Progenitor cell of endocrine pancreas (in vitro differentiated cells): ENCODE measurements at regions not wholly inside any gene's neighbourhood (a gene's known extent, or its start where the extent isn't known, plus 50 kb on each side); places are given as distances from the start of the nearest gene placed in this dataset.

ENCODE experiments used
- DNase-seq: peaks from one replicate; pipeline ENCODE4 v3.0.0; 2021; ENCODE audit warnings: low spot score; ENCODE audit not compliant: unreplicated experiment
- H3K27ac Mint-ChIP-seq: 2 replicates; pipeline ENCODE4 v1.8.0; 2021; ENCODE audit warnings: mild to moderate bottlenecking, moderate library complexity, mixed read lengths
- H3K27me3 Mint-ChIP-seq: 2 replicates; pipeline ENCODE4 v1.8.0; 2021; ENCODE audit warnings: mixed read lengths
- H3K36me3 Mint-ChIP-seq: 2 replicates; pipeline ENCODE4 v1.8.0; 2022; ENCODE audit warnings: mixed read lengths; ENCODE audit not compliant: insufficient read depth
- H3K4me1 Mint-ChIP-seq: 2 replicates; pipeline ENCODE4 v1.8.0; 2021; ENCODE audit warnings: low read depth, mixed read lengths
- H3K4me3 Mint-ChIP-seq: 2 replicates; pipeline ENCODE4 v1.8.0; 2021; ENCODE audit warnings: low read depth, mild to moderate bottlenecking, moderate library complexity, mixed read lengths
- H3K9me3 Mint-ChIP-seq: 2 replicates; pipeline ENCODE4 v1.8.0; 2021; ENCODE audit warnings: low read depth, mixed read lengths
- CTCF ChIP-seq: fragments of 200-600 bp; sonication (generic); IDR thresholded peaks from one replicate; pipeline ENCODE4 v1.5.0; 2021; ENCODE audit warnings: antibody characterized with exemption, mild to moderate bottlenecking; ENCODE audit not compliant: unreplicated experiment

GRCh38 chr2:8448824-8449556 lies 232.9 kb upstream of the ID2 start:
- H3K4me3 Mint-ChIP-seq = no peak overlapping the region
- H3K9me3 Mint-ChIP-seq = peaks cover 10% of the 10 kb centered on the region
- no peak for TF ChIP-seq CTCF
- peaks cover 31% of the 10 kb centered on the region for H3K4me1 Mint-ChIP-seq
- H3K27me3 Mint-ChIP-seq = no peaks in the 10 kb centered on the region
- no peaks in the 10 kb centered on the region for H3K36me3 Mint-ChIP-seq
- no peak for DNase-seq
- no peak overlapping the region for H3K27ac Mint-ChIP-seq

GRCh38 chr2:8451273-8451672 lies 230.6 kb upstream of the ID2 start:
- peaks cover 10% of the 10 kb centered on the region for H3K9me3 Mint-ChIP-seq
- H3K4me3 Mint-ChIP-seq = no peak overlapping the region
- H3K27ac Mint-ChIP-seq = no peak overlapping the region
- peaks cover 3% of the 10 kb centered on the region for H3K27me3 Mint-ChIP-seq
- DNase-seq = no peak
- no peak for TF ChIP-seq CTCF
- peaks cover 19% of the 10 kb centered on the region for H3K4me1 Mint-ChIP-seq
- peaks cover 1% of the 10 kb centered on the region for H3K36me3 Mint-ChIP-seq

- TF ChIP-seq CTCF = no peak
- Mint-ChIP-seq H3K4me1 (peaks cover 16% of the 10 kb centered on the region), H3K36me3 (peaks cover 1% of the 10 kb centered on the region), H3K27ac (no peak overlapping the region), H3K4me3 (no peak overlapping the region), H3K27me3 (peaks cover 3% of the 10 kb centered on the region), H3K9me3 (peaks cover 10% of the 10 kb centered on the region)
- DNase-seq = no peak
These were observed 229.6 kb upstream of the ID2 start for GRCh38 chr2:8452296-8452695.

GRCh38 chr2:8452979-8453903 lies 228.6 kb upstream of the ID2 start:
- H3K4me1 Mint-ChIP-seq = peaks cover 25% of the 10 kb centered on the region
- peaks cover 1% of the 10 kb centered on the region for H3K36me3 Mint-ChIP-seq
- no peak overlapping the region for H3K27ac Mint-ChIP-seq
- TF ChIP-seq CTCF = no peak
- H3K4me3 Mint-ChIP-seq = no peak overlapping the region
- peaks cover 3% of the 10 kb centered on the region for H3K27me3 Mint-ChIP-seq
- peaks cover 10% of the 10 kb centered on the region for H3K9me3 Mint-ChIP-seq
- DNase-seq = no peak

- Mint-ChIP-seq H3K4me1 (peaks cover 28% of the 10 kb centered on the region), H3K27me3 (peaks cover 3% of the 10 kb centered on the region), H3K4me3 (no peak overlapping the region), H3K9me3 (peaks cover 10% of the 10 kb centered on the region), H3K27ac (no peak overlapping the region), H3K36me3 (peaks cover 1% of the 10 kb centered on the region)
- no peak for TF ChIP-seq CTCF
- no peak for DNase-seq
These were observed 228.0 kb upstream of the ID2 start for GRCh38 chr2:8453904-8454302.
